Calu3 (cell line): ENCODE measurements at regions not wholly inside any gene's neighbourhood (a gene's known extent, or its start where the extent isn't known, plus 50 kb on each side); places are given as distances from the start of the nearest gene placed in this dataset.

Experiments used
- BruUV-seq: library from RNA; stranded (reverse); fragments of 400-500 nt; replicated peaks from 2 replicates; lab custom pipeline; 2021; lab: Mats Ljungman, UMichigan
- CTCF ChIA-PET: fragments of 300-600 bp; sonication (Branson Sonifier 250); formaldehyde crosslinking; loops from one replicate; lab custom pipeline; 2022; ENCODE audit warnings: antibody characterized with exemption; lab: Charles Lee
- DNase-seq: peaks from one replicate; pipeline ENCODE4 v3.0.0; 2022
- H3K27ac Mint-ChIP-seq: one replicate; pipeline ENCODE4 v1.8.0; 2022; ENCODE audit warnings: mixed read lengths; ENCODE audit not compliant: unreplicated experiment
- H3K27me3 Mint-ChIP-seq: one replicate; pipeline ENCODE4 v1.8.0; 2022; ENCODE audit warnings: mixed read lengths; ENCODE audit not compliant: unreplicated experiment
- H3K36me3 Mint-ChIP-seq: one replicate; pipeline ENCODE4 v1.8.0; 2022; ENCODE audit warnings: mild to moderate bottlenecking, moderate library complexity, mixed read lengths; ENCODE audit not compliant: insufficient read depth, unreplicated experiment
- H3K4me1 Mint-ChIP-seq: one replicate; pipeline ENCODE4 v1.8.0; 2022; ENCODE audit warnings: mild to moderate bottlenecking, low read depth, mixed read lengths; ENCODE audit not compliant: unreplicated experiment
- H3K4me3 Mint-ChIP-seq: one replicate; pipeline ENCODE4 v1.8.0; 2022; ENCODE audit warnings: mild to moderate bottlenecking, low read depth, moderate library complexity, mixed read lengths; ENCODE audit not compliant: unreplicated experiment
- H3K9me3 Mint-ChIP-seq: one replicate; pipeline ENCODE4 v1.8.0; 2022; ENCODE audit warnings: low read depth, mixed read lengths; ENCODE audit not compliant: unreplicated experiment
- CTCF ChIP-seq: fragments of 200-600 bp; IDR thresholded peaks from one replicate; pipeline ENCODE4 v1.8.0; 2022; ENCODE audit warnings: antibody characterized with exemption; ENCODE audit not compliant: unreplicated experiment
- intact Hi-C: fragments of 100-400 bp; cut with micrococcal nuclease; formaldehyde crosslinking; loops from one replicate; pipeline ENCODE4 v1.10.0; 2022; ENCODE audit not compliant: unreplicated experiment

DNA sequence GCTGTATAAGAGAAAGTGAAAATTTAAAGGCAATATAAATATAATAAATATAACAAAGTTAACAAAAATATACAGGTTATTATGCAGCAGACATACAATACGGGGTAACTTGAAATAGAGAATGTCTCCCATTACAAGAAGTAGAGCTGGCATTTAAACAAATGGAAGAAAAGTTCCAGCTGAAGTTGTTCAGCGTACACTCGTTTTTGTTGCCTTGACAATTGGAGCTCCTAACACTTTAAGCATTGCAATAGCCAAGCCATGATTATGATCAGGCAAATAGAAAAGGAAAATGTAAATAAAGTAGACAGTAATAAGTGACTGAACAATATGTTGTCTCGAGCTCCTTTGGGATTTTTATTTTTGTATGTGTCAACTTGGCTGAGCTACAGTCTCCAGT is 737.8 kb upstream of the CELF2 start:
- TF ChIP-seq CTCF: no peak
- Mint-ChIP-seq H3K9me3 (peaks cover 21% of the 10 kb centered on the region), H3K4me3 (no peak overlapping the region), H3K27me3 (no peaks in the 10 kb centered on the region), H3K4me1 (no peaks in the 10 kb centered on the region), H3K36me3 (no peaks in the 10 kb centered on the region), H3K27ac (no peak overlapping the region)
- intact Hi-C loops: no loop called here
- no peak for DNase-seq
- BruUV-seq: no TSS peak
- CTCF ChIA-PET: no interaction called here

GRCh38 chr10:10292501-10292900 is 725.2 kb upstream of the CELF2 start:
- Mint-ChIP-seq H3K36me3 (no peaks in the 10 kb centered on the region), H3K4me3 (no peak overlapping the region), H3K27ac (no peak overlapping the region), H3K9me3 (peaks cover 12% of the 10 kb centered on the region), H3K4me1 (no peaks in the 10 kb centered on the region), H3K27me3 (no peaks in the 10 kb centered on the region)
- no peak for TF ChIP-seq CTCF
- intact Hi-C loops: no loop called here
- no TSS peak for BruUV-seq
- CTCF ChIA-PET: interaction anchor here (0.6 kb wide), 1 partner anchor 1086 kb away, joined by 3 read pairs; no protein-coding TSS in a partner anchor
- DNase-seq: no peak

DNA sequence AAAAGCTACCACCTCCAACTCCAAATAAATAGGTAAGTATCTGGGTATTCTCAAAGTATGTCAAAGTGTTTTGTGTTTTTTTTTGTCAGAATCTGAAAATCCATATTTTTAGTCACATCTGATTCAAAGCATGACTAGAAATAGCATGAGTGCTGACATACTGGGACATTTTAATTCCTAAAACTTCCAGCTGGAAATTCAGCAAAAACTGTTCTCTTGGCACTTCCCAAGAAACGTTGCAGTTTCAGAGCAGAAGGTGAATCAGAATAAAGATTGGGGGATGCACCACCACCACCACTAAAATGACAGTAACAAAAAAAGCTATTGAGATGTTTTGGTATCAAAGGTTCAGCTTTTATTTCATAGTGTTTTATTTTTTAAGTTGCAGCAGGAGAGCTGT is 724.6 kb upstream of the CELF2 start:
- Mint-ChIP-seq H3K27ac (no peak overlapping the region), H3K4me1 (no peaks in the 10 kb centered on the region), H3K36me3 (no peaks in the 10 kb centered on the region), H3K4me3 (no peak overlapping the region), H3K9me3 (peaks cover 12% of the 10 kb centered on the region), H3K27me3 (no peaks in the 10 kb centered on the region)
- no peak for DNase-seq
- CTCF ChIA-PET: no interaction called here
- no peak for TF ChIP-seq CTCF
- intact Hi-C loops: no loop called here
- BruUV-seq: no TSS peak

- Mint-ChIP-seq H3K4me3 (no peak overlapping the region), H3K27me3 (no peaks in the 10 kb centered on the region), H3K4me1 (no peaks in the 10 kb centered on the region), H3K36me3 (no peaks in the 10 kb centered on the region), H3K9me3 (peaks cover 12% of the 10 kb centered on the region), H3K27ac (no peak overlapping the region)
- no TSS peak for BruUV-seq
- no peak for DNase-seq
- CTCF ChIA-PET: no interaction called here
- no peak for TF ChIP-seq CTCF
- intact Hi-C loops: no loop called here
These were observed 724.2 kb upstream of the CELF2 start for GRCh38 chr10:10293481-10293951.
